ENCODE measurements at regions not wholly inside any gene's neighbourhood (a gene's known extent, or its start where the extent isn't known, plus 50 kb on each side); places are given as distances from the start of the nearest gene placed in this dataset.

DNA sequence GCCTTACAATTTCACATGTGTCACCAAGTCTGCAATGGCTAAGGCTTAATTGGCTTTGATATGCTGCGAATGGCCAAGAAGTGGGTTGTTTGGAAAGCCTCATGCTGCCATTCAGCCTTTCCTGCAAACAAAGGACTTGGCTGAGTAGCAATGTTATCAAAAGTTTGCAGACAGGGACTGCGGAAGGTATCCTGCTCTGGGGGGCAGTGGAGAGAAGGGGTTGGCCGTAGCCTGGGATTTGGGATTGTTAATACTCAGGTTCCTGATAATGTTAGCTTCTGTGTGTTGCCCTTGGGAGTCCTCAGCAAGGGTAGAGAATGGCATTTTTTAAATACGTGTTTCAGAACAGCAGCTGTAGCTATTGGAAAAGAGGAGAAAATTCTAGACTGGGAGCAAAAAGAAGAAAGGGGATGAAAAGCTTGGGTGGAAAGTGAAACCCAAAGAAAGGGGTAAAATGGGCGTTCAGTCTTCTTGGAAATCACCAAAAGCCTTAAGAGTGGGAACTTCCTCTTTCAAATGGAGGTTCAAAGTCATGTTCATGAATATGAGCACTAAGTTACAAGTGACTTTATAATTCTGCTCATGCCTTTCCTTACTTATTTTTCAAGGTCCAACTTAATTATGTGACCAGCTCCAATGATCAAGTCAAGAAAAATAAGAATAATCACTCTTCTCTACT, 325.1 kb downstream of the RNF144A start:
- H3K36me3 ChIP-seq (ENCODE audit: control insufficient read depth, insufficient read depth, low read length), result no peaks in the 10 kb centered on the region
- Mint-ChIP-seq H3K4me1 (ENCODE audit: low read depth, unreplicated experiment) (no peaks in the 10 kb centered on the region), H3K27ac (ENCODE audit: unreplicated experiment) (no peak overlapping the region), H3K27me3 (ENCODE audit: insufficient read depth, unreplicated experiment) (peaks cover 11% of the 10 kb centered on the region), H3K36me3 (ENCODE audit: insufficient read depth, unreplicated experiment) (no peaks in the 10 kb centered on the region), H3K4me3 (ENCODE audit: unreplicated experiment) (no peak overlapping the region), H3K9me3 (ENCODE audit: unreplicated experiment) (no peaks in the 10 kb centered on the region)
- ChIA-PET POLR2A (no interaction called here), CTCF (interaction anchor here (0.6 kb wide), 1 partner anchor 39 kb away, joined by 3 read pairs; no protein-coding TSS in a partner anchor)
- H3K4me1 ChIP-seq, result no peaks in the 10 kb centered on the region
- no TSS peak for BruUV-seq (replicated peaks)
- intact Hi-C loops (cut with micrococcal nuclease; ENCODE audit: unreplicated experiment), result no loop called here
- DNase-seq, result no peak
- H3K27me3 ChIP-seq (replicated peaks; ENCODE audit: control insufficient read depth, insufficient read depth, low read length), result no peaks in the 10 kb centered on the region
- no peak overlapping the region for H3K4me3 ChIP-seq (ENCODE audit: low read depth, low read length)
- no peaks in the 10 kb centered on the region for H3K9me3 ChIP-seq
- TF ChIP-seq, protein P1, sequence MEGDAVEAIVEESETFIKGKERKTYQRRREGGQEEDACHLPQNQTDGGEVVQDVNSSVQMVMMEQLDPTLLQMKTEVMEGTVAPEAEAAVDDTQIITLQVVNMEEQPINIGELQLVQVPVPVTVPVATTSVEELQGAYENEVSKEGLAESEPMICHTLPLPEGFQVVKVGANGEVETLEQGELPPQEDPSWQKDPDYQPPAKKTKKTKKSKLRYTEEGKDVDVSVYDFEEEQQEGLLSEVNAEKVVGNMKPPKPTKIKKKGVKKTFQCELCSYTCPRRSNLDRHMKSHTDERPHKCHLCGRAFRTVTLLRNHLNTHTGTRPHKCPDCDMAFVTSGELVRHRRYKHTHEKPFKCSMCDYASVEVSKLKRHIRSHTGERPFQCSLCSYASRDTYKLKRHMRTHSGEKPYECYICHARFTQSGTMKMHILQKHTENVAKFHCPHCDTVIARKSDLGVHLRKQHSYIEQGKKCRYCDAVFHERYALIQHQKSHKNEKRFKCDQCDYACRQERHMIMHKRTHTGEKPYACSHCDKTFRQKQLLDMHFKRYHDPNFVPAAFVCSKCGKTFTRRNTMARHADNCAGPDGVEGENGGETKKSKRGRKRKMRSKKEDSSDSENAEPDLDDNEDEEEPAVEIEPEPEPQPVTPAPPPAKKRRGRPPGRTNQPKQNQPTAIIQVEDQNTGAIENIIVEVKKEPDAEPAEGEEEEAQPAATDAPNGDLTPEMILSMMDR (IDR thresholded peaks at IDR 0.05; ENCODE audit: insufficient read depth in 1 of 2, low read depth in 1 of 2, low read length in 1 of 2, severe bottlenecking in 1 of 2, unreplicated experiment in 1 of 2), result no peak

DNA sequence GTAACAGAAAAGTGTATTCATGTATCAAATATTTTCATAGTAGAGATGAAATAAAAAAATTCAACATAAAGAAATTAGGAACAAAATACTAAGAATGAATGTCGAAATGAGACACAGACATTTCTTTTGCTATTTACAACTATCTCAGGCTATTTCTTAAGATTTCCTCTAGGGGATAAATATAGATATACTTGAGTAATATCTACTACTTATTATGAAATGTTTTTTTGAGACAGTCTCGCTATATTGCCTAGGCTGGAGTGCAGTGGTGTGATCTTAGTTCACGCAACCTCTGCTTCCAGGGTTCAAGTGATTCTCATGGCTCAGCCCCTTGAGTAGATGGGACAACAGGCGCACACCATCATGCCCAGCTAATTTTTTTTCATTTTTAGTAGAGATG, 326.1 kb downstream of the RNF144A start:
- BruUV-seq (replicated peaks), result no TSS peak
- intact Hi-C loops (cut with micrococcal nuclease; ENCODE audit: unreplicated experiment), result no loop called here

DNA sequence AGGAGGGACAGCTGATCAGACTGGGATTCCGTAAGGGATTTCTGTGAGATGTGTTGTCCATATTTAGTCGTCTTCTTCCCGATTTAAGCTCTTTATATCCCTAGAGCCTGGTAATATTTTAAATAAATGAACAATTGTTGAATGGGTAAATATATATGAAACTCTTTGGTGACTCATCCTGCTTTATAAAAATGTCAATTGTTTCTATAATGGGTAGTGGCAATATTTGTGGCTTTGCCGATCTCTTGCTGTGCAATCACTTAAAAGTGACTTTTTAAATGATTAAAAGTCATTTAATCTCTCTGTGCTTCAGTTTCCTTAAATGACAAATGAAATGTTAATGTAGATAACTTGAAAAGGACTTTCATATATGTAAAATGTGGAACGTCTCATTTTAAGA, 339.2 kb downstream of the RNF144A start:
- POLR2A ChIA-PET, result no interaction called here
- H3K4me1 Mint-ChIP-seq (ENCODE audit: low read depth, unreplicated experiment), result no peaks in the 10 kb centered on the region
- no peaks in the 10 kb centered on the region for H3K36me3 ChIP-seq (ENCODE audit: control insufficient read depth, insufficient read depth, low read length)
- no peaks in the 10 kb centered on the region for H3K27me3 ChIP-seq (replicated peaks; ENCODE audit: control insufficient read depth, insufficient read depth, low read length)
- no peaks in the 10 kb centered on the region for H3K36me3 Mint-ChIP-seq (ENCODE audit: insufficient read depth, unreplicated experiment)
- TF ChIP-seq, protein P1 (IDR thresholded peaks at IDR 0.05; ENCODE audit: insufficient read depth in 1 of 2, low read depth in 1 of 2, low read length in 1 of 2, severe bottlenecking in 1 of 2, unreplicated experiment in 1 of 2), result no peak
- H3K9me3 Mint-ChIP-seq (ENCODE audit: unreplicated experiment), result no peaks in the 10 kb centered on the region
- no peaks in the 10 kb centered on the region for H3K4me1 ChIP-seq
- no TSS peak for BruUV-seq (replicated peaks)
- H3K9me3 ChIP-seq, result no peaks in the 10 kb centered on the region
- no peak overlapping the region for H3K27ac Mint-ChIP-seq (ENCODE audit: unreplicated experiment)
- no peak for DNase-seq
- H3K4me3 Mint-ChIP-seq (ENCODE audit: unreplicated experiment), result no peak overlapping the region
- H3K27me3 Mint-ChIP-seq (ENCODE audit: insufficient read depth, unreplicated experiment), result peaks cover 16% of the 10 kb centered on the region
- intact Hi-C loops (cut with micrococcal nuclease; ENCODE audit: unreplicated experiment), result no loop called here
- no peak overlapping the region for H3K4me3 ChIP-seq (ENCODE audit: low read depth, low read length)
- CTCF ChIA-PET, result no interaction called here

More for the DNA sequence above, 326.1 kb downstream of the RNF144A start:
- CTCF ChIA-PET, result no interaction called here
- H3K27me3 ChIP-seq (replicated peaks; ENCODE audit: control insufficient read depth, insufficient read depth, low read length), result no peaks in the 10 kb centered on the region
- POLR2A ChIA-PET, result no interaction called here
- H3K4me1 ChIP-seq, result no peaks in the 10 kb centered on the region
- H3K36me3 ChIP-seq (ENCODE audit: control insufficient read depth, insufficient read depth, low read length), result no peaks in the 10 kb centered on the region
- TF ChIP-seq, protein P1 (IDR thresholded peaks at IDR 0.05; ENCODE audit: insufficient read depth in 1 of 2, low read depth in 1 of 2, low read length in 1 of 2, severe bottlenecking in 1 of 2, unreplicated experiment in 1 of 2), result no peak
- no peak for DNase-seq
- no peaks in the 10 kb centered on the region for H3K9me3 ChIP-seq
- Mint-ChIP-seq H3K36me3 (ENCODE audit: insufficient read depth, unreplicated experiment) (no peaks in the 10 kb centered on the region), H3K9me3 (ENCODE audit: unreplicated experiment) (no peaks in the 10 kb centered on the region), H3K4me3 (ENCODE audit: unreplicated experiment) (no peak overlapping the region), H3K27me3 (ENCODE audit: insufficient read depth, unreplicated experiment) (peaks cover 11% of the 10 kb centered on the region), H3K4me1 (ENCODE audit: low read depth, unreplicated experiment) (no peaks in the 10 kb centered on the region), H3K27ac (ENCODE audit: unreplicated experiment) (no peak overlapping the region)
- no peak overlapping the region for H3K4me3 ChIP-seq (ENCODE audit: low read depth, low read length)

All from Caco-2 (cell line).